ENCODE measurements at regions not wholly inside any gene's neighbourhood (a gene's known extent, or its start where the extent isn't known, plus 50 kb on each side); places are given as distances from the start of the nearest gene placed in this dataset.

- DNase-seq (ENCODE audit: low read depth, low spot score), result no peak
Measured at GRCh38 chr14:62373944-62374343, 611.7 kb downstream of the SNAPC1 start.

- DNase-seq (ENCODE audit: low read depth, low spot score), result no peak
Measured at GRCh38 chr14:62378057-62378456, 615.8 kb downstream of the SNAPC1 start.

GRCh38 chr14:62381311-62382070 lies 619.3 kb downstream of the SNAPC1 start:
- no peak for DNase-seq (ENCODE audit: low read depth, low spot score)

- DNase-seq (ENCODE audit: low read depth, low spot score), result no peak
Measured at GRCh38 chr14:62409169-62409568, 636.1 kb downstream of the KCNH5 start.

GRCh38 chr14:62409626-62410300 lies 635.5 kb downstream of the KCNH5 start:
- DNase-seq (ENCODE audit: low read depth, low spot score), result no peak

- DNase-seq (ENCODE audit: low read depth, low spot score), result no peak
Measured at GRCh38 chr14:62420847-62421246, 624.4 kb downstream of the KCNH5 start.

- DNase-seq (ENCODE audit: low read depth, low spot score), result no peak
Measured at GRCh38 chr14:62428429-62429203, 616.6 kb downstream of the KCNH5 start.

GRCh38 chr14:62429683-62430082 lies 615.6 kb downstream of the KCNH5 start:
- DNase-seq (ENCODE audit: low read depth, low spot score), result no peak

GRCh38 chr14:62431496-62431895 lies 613.8 kb downstream of the KCNH5 start:
- no peak for DNase-seq (ENCODE audit: low read depth, low spot score)

GRCh38 chr14:62432955-62433354 lies 612.3 kb downstream of the KCNH5 start:
- DNase-seq (ENCODE audit: low read depth, low spot score), result no peak

GRCh38 chr14:62436261-62436660 lies 609.0 kb downstream of the KCNH5 start:
- DNase-seq (ENCODE audit: low read depth, low spot score), result no peak

- DNase-seq (ENCODE audit: low read depth, low spot score), result no peak
Measured at GRCh38 chr14:62439210-62439609, 606.0 kb downstream of the KCNH5 start.

GRCh38 chr14:62443796-62444195 lies 601.5 kb downstream of the KCNH5 start:
- no peak for DNase-seq (ENCODE audit: low read depth, low spot score)

- peak; percentile 3 for DNase-seq (ENCODE audit: low read depth, low spot score)
Measured at GRCh38 chr14:62445570-62445969, 599.7 kb downstream of the KCNH5 start.

GRCh38 chr14:62451221-62451620 lies 594.0 kb downstream of the KCNH5 start:
- no peak for DNase-seq (ENCODE audit: low read depth, low spot score)

- DNase-seq (ENCODE audit: low read depth, low spot score), result no peak
Measured at GRCh38 chr14:62453226-62453625, 592.0 kb downstream of the KCNH5 start.

- DNase-seq (ENCODE audit: low read depth, low spot score), result no peak
Measured at GRCh38 chr14:62455446-62455845, 589.8 kb downstream of the KCNH5 start.

GRCh38 chr14:62462988-62463387 lies 582.3 kb downstream of the KCNH5 start:
- DNase-seq (ENCODE audit: low read depth, low spot score), result no peak

- DNase-seq (ENCODE audit: low read depth, low spot score), result no peak
Measured at GRCh38 chr14:62468946-62469345, 576.3 kb downstream of the KCNH5 start.

GRCh38 chr14:62470935-62471334 lies 574.3 kb downstream of the KCNH5 start:
- DNase-seq (ENCODE audit: low read depth, low spot score), result no peak

- no peak for DNase-seq (ENCODE audit: low read depth, low spot score)
Measured at GRCh38 chr14:62491146-62491545, 554.1 kb downstream of the KCNH5 start.

- DNase-seq (ENCODE audit: low read depth, low spot score), result no peak
Measured at GRCh38 chr14:62497708-62498107, 547.5 kb downstream of the KCNH5 start.

All from ELF-1 (cell line).